ENCODE measurements at regions not wholly inside any gene's neighbourhood (a gene's known extent, or its start where the extent isn't known, plus 50 kb on each side); places are given as distances from the start of the nearest gene placed in this dataset.

DNA sequence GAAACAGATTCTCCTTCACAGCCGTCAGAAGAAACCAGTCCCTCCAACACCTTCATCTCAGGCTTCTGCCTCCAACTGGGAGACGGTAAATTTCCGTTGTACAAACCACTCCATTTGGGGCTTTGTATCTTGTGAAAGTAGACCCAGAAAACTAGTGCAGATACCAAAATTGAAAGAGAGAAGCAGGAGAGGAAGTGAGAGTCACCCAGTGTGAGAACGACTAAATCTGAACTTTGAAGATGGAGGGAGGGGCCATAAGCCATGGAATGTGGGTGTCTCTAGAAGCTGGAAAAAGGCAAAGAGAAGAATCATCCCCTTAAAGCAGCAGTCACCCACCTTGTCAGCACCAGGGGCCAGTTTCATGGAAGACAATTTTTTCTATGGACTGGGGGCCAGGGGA lies 88.3 kb upstream of the LRATD1 start:
- DNase-seq (no peak), ATAC-seq (no peak)
- Histone ChIP-seq H3K4me3 (no peak overlapping the region), H3K36me3 (replicated peaks in 1 of 2; ENCODE audit: insufficient read depth in 1 of 2, low read depth in 2 of 2) (no peaks in the 10 kb centered on the region), H3K9me3 (no peaks in the 10 kb centered on the region), H3K27ac (no peak overlapping the region), H3K27me3 (no peaks in the 10 kb centered on the region), H3K4me1 (peaks cover 7% of the 10 kb centered on the region)
- intact Hi-C loops (cut with DNase I), result no loop called here
- TF ChIP-seq, protein P1, sequence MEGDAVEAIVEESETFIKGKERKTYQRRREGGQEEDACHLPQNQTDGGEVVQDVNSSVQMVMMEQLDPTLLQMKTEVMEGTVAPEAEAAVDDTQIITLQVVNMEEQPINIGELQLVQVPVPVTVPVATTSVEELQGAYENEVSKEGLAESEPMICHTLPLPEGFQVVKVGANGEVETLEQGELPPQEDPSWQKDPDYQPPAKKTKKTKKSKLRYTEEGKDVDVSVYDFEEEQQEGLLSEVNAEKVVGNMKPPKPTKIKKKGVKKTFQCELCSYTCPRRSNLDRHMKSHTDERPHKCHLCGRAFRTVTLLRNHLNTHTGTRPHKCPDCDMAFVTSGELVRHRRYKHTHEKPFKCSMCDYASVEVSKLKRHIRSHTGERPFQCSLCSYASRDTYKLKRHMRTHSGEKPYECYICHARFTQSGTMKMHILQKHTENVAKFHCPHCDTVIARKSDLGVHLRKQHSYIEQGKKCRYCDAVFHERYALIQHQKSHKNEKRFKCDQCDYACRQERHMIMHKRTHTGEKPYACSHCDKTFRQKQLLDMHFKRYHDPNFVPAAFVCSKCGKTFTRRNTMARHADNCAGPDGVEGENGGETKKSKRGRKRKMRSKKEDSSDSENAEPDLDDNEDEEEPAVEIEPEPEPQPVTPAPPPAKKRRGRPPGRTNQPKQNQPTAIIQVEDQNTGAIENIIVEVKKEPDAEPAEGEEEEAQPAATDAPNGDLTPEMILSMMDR (IDR thresholded peaks at IDR 0.05), result no peak
- TF ChIP-seq POLR2A (IDR thresholded peaks at IDR 0.05), result no peak
- 71 to 85% methylated on average over 4 of the region's 4 CpGs for WGBS, 2 donors

DNA sequence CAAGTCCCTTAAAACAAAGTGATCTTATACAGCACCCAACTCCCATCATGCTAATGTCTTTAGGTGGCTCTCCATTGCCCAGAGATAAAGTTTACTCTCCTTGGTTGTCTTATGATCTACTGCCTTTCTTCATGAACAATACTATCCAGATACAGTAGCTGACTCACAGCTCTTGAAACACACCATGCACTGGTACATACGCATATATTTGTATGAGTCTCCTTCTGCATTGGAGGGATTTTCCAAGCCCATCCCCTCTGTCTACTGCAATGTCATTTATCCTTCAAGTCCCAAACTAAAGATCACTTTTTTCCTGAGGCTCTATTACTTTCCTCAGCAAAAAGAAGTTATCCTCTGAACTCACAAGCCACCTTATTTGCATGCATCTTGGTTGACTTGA lies 84.7 kb upstream of the LRATD1 start:
- no peaks in the 10 kb centered on the region for H3K9me3 ChIP-seq
- DNase-seq, result no peak
- WGBS, 2 donors, result 90 to 100% methylated on average over 1 of the region's 1 CpG
- TF ChIP-seq POLR2A (IDR thresholded peaks at IDR 0.05), result no peak
- TF ChIP-seq, protein P1 (IDR thresholded peaks at IDR 0.05), result no peak
- no peaks in the 10 kb centered on the region for H3K27me3 ChIP-seq
- H3K4me1 ChIP-seq, result peaks cover 7% of the 10 kb centered on the region
- H3K36me3 ChIP-seq (replicated peaks in 1 of 2; ENCODE audit: insufficient read depth in 1 of 2, low read depth in 2 of 2), result no peaks in the 10 kb centered on the region
- no peak overlapping the region for H3K4me3 ChIP-seq
- H3K27ac ChIP-seq, result no peak overlapping the region
- ATAC-seq, result no peak
- intact Hi-C loops (cut with DNase I), result no loop called here

- H3K4me1 ChIP-seq, result no peaks in the 10 kb centered on the region
- H3K27me3 ChIP-seq, result no peaks in the 10 kb centered on the region
- intact Hi-C loops (cut with DNase I), result no loop called here
- no peak overlapping the region for H3K27ac ChIP-seq
- ATAC-seq (no peak), DNase-seq (no peak)
- WGBS, 2 donors, result 76 to 88% methylated on average over 3 of the region's 3 CpGs
- H3K9me3 ChIP-seq, result no peaks in the 10 kb centered on the region
- no peak for TF ChIP-seq POLR2A (IDR thresholded peaks at IDR 0.05)
- TF ChIP-seq, protein P1 (IDR thresholded peaks at IDR 0.05), result no peak
- H3K36me3 ChIP-seq (replicated peaks in 1 of 2; ENCODE audit: insufficient read depth in 1 of 2, low read depth in 2 of 2), result no peaks in the 10 kb centered on the region
- H3K4me3 ChIP-seq, result no peak overlapping the region
Measured at GRCh38 chr2:14550658-14551057, 81.9 kb upstream of the LRATD1 start.

GRCh38 chr2:14551069-14551468 lies 81.4 kb upstream of the LRATD1 start:
- TF ChIP-seq, protein P1 (IDR thresholded peaks at IDR 0.05), result no peak
- no peak for TF ChIP-seq POLR2A (IDR thresholded peaks at IDR 0.05)
- ATAC-seq, result no peak
- no peaks in the 10 kb centered on the region for H3K4me1 ChIP-seq

GRCh38 chr2:14552286-14552685 lies 80.2 kb upstream of the LRATD1 start:
- ATAC-seq (no peak), DNase-seq (no peak)
- H3K4me1 ChIP-seq, result no peaks in the 10 kb centered on the region
- H3K4me3 ChIP-seq, result no peak overlapping the region
- H3K27me3 ChIP-seq, result no peaks in the 10 kb centered on the region
- no peaks in the 10 kb centered on the region for H3K36me3 ChIP-seq (replicated peaks in 1 of 2; ENCODE audit: insufficient read depth in 1 of 2, low read depth in 2 of 2)
- no peaks in the 10 kb centered on the region for H3K9me3 ChIP-seq
- WGBS, 2 donors, result 64 to 73% methylated on average over 1 of the region's 1 CpG
- intact Hi-C loops (cut with DNase I), result no loop called here
- TF ChIP-seq, protein P1 (IDR thresholded peaks at IDR 0.05), result no peak
- no peak for TF ChIP-seq POLR2A (IDR thresholded peaks at IDR 0.05)
- no peak overlapping the region for H3K27ac ChIP-seq

More at GRCh38 chr2:14551069-14551468, 81.4 kb upstream of the LRATD1 start:
- Histone ChIP-seq H3K9me3 (no peaks in the 10 kb centered on the region), H3K36me3 (replicated peaks in 1 of 2; ENCODE audit: insufficient read depth in 1 of 2, low read depth in 2 of 2) (no peaks in the 10 kb centered on the region), H3K27ac (no peak overlapping the region), H3K27me3 (no peaks in the 10 kb centered on the region), H3K4me3 (no peak overlapping the region)
- 77 to 81% methylated on average over 3 of the region's 3 CpGs for WGBS, 2 donors
- no peak for DNase-seq
- intact Hi-C loops (cut with DNase I), result no loop called here

Data from body of pancreas (tissue), 4 donors.